ENCODE measurements at regions not wholly inside any gene's neighbourhood (a gene's known extent, or its start where the extent isn't known, plus 50 kb on each side); places are given as distances from the start of the nearest gene placed in this dataset.

- TF ChIP-seq ZNF614 (CRISPR knock-in tag; IDR thresholded peaks at IDR 0.05; ENCODE audit: borderline replicate concordance) = no peak
- no peak for TF ChIP-seq CTCF (CRISPR knock-in tag; IDR thresholded peaks at IDR 0.05)
- no peak for TF ChIP-seq JDP2 (CRISPR knock-in tag; IDR thresholded peaks at IDR 0.05; ENCODE audit: borderline replicate concordance)
- TF ChIP-seq CERS6 (CRISPR knock-in tag; IDR thresholded peaks at IDR 0.05) = no peak
- TF ChIP-seq HDAC2 (CRISPR knock-in tag; IDR thresholded peaks at IDR 0.05) = no peak
- no peak for TF ChIP-seq MLLT10 (CRISPR knock-in tag; IDR thresholded peaks at IDR 0.05)
- no peak for TF ChIP-seq FOXM1 (CRISPR knock-in tag; IDR thresholded peaks at IDR 0.05)
Measured at GRCh38 chr14:44589180-44589579, 82.1 kb upstream of the FSCB start.

Measured in HepG2 (cell line).